Heart left ventricle (tissue), 16 donors: ENCODE measurements at regions not wholly inside any gene's neighbourhood (a gene's known extent, or its start where the extent isn't known, plus 50 kb on each side); places are given as distances from the start of the nearest gene placed in this dataset.
"Not testable (repeated sequence)": the region's sequence is repeated elsewhere in the genome, so short reads cannot be mapped to it uniquely, and the experiment has no call there.

ENCODE experiments used
- ATAC-seq, 4 donors: fragments of 200-7000 bp; cut with Tn5 transposase; one replicate each; pipeline ENCODE4 v1.9.1; 2020 to 2022; ENCODE audit warnings: moderate library complexity in 4 of 4, mild to moderate bottlenecking in 3 of 4, moderate number of reproducible peaks in 1 of 4
- DNase-seq, 5 donors: peaks; one replicate each; pipeline ENCODE4 v3.0.0-alpha.2; 2020
- H3K27ac ChIP-seq, 12 donors: fragments of 200-600 bp; sonication (generic) in 4 of 12; one replicate each; pipeline versions ENCODE4 v1.5.0 to v1.8.0; 2016 to 2022; ENCODE audit warnings: mild to moderate bottlenecking in 2 of 12
- H3K27me3 ChIP-seq, 9 donors: fragments of 200-600 bp; sonication (generic) in 2 of 9; one replicate each; pipeline versions ENCODE4 v1.5.1 to v1.8.0; 2016 to 2022; ENCODE audit warnings: mild to moderate bottlenecking in 3 of 9
- H3K36me3 ChIP-seq, 9 donors: fragments of 200-600 bp; sonication (generic) in 2 of 9; one replicate each; pipeline versions ENCODE4 v1.5.0 to v1.8.0; 2018 to 2022; ENCODE audit warnings: mild to moderate bottlenecking in 2 of 9
- H3K4me1 ChIP-seq, 12 donors: fragments of 200-600 bp; sonication (generic) in 4 of 12; one replicate each; pipeline versions ENCODE4 v1.5.0 to v1.8.0; 2016 to 2022; ENCODE audit warnings: mild to moderate bottlenecking in 3 of 12
- H3K4me3 ChIP-seq, 12 donors: fragments of 200-600 bp; sonication (generic) in 4 of 12; one replicate each; pipeline versions ENCODE4 v1.5.0 to v1.8.0; 2017 to 2022; ENCODE audit warnings: mild to moderate bottlenecking in 9 of 12, moderate library complexity in 4 of 12
- H3K9me3 ChIP-seq, 12 donors: fragments of 200-600 bp; sonication (generic) in 4 of 12; one replicate each; pipeline versions ENCODE4 v1.5.0 to v1.8.0; 2016 to 2022; ENCODE audit warnings: mild to moderate bottlenecking in 1 of 12
- CTCF ChIP-seq, 12 donors: fragments of 200-600 bp; sonication (generic) in 4 of 12; IDR thresholded peaks; one replicate each; pipeline versions ENCODE4 v1.5.0 to v1.8.0; 2018 to 2022; ENCODE audit warnings: antibody characterized with exemption in 12 of 12, mild to moderate bottlenecking in 5 of 12
- POLR2A ChIP-seq, 2 donors: fragments of 450-650 bp; IDR thresholded peaks; one replicate each; pipeline ENCODE4 v1.6.1; 2017; ENCODE audit warnings: antibody characterized with exemption in 2 of 2, mild to moderate bottlenecking in 2 of 2, moderate library complexity in 2 of 2
- WGBS, 4 donors: extraction: QIAGEN DNeasy Blood & Tissue Kit in 2 of 4; methylation state at CpG; one replicate each; pipeline versions ENCODE4 v1.1.5 to v1.1.7; 2013 to 2018; 5-methylcytosine and 5-hydroxymethylcytosine counted together
- intact Hi-C, 10 donors: fragments of 100-400 bp; cut with DNase I; formaldehyde crosslinking; loops; one replicate each; pipeline versions ENCODE4 v1.11.1 to v1.14.2; 2022
- donor health status: ischemic (EF 13 %, LVEDD 7.1; RV severe dilation, severe dysfunction).
- donor health status: healthy with polysubstance abuse.
- donor health status: DM: no; HTN: yes; CAD: no.
- donor health status: DM: no; HTN: no; CAD: no.
- donor health status: ischemic (EF 25% LVEDD 6.9; RV normal size, moderate dysfunction).
- donor health status: ischemic (EF 25% LVEDD 5.7; RV mildly dilated, moderate dysfunction).
- donor health status: healthy.
- donor health status: DM: yes; HTN: yes; CAD: no.
- donor health status: ischemic (EF 35%, LVEDD 5.7; RV mildly dilated, moderate dysfunction).
- donor health status: nonischemic (EF 11% LVEDD 7.7; RV severe dilation, severe dysfunction).
- donor health status: DM: yes; HTN: yes; CAD: no.
- donor health status: PGD.
- donor health status: ischemic (EF 29% LVEDD 5.4; RV normal size, mild dysfunction).
- donor health status: nonischemic (EF 23%, LVEDD 6.1; RV moderate dilation, normal function).

- Histone ChIP-seq H3K27me3 (no peaks in the 10 kb centered on the region), H3K4me1 (no peaks in the 10 kb centered on the region), H3K9me3 (no peaks in the 10 kb centered on the region), H3K36me3 (no peaks in the 10 kb centered on the region), H3K27ac (no peak overlapping the region), H3K4me3 (no peak overlapping the region)
- no peak for ATAC-seq
- no peak for DNase-seq
- intact Hi-C loops: no loop called here
- TF ChIP-seq CTCF (IDR thresholded peaks at IDR 0.05) (no peak), POLR2A (IDR thresholded peaks at IDR 0.05) (no peak)
- WGBS, 4 donors: 82 to 91% (median 88%) methylated on average over 14 of the region's 14 CpGs
Measured at GRCh38 chr2:9725106-9725505, 94.3 kb upstream of the YWHAQ start.

DNA sequence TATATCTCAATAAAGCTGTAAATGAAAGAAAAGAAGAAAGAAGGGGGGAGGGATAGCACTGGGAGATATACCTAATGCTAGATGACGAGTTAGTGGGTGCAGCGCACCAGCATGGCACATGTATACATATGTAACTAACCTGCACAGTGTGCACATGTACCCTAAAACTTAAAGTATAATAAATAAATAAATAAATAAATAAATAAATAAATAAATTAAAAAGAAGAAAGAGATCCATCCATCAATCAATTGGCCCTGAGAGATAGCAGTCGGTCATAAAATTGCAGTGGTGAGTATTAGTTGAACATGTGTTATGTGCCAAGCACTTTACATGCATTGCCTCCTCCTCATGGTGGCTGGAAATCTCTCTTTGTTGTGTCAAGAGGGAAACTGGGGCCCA, 95.2 kb upstream of the YWHAQ start:
- H3K4me3 ChIP-seq, DNase-seq, intact Hi-C loops, H3K27me3 ChIP-seq, H3K4me1 ChIP-seq, ATAC-seq, H3K9me3 ChIP-seq, H3K36me3 ChIP-seq, H3K27ac ChIP-seq: not testable (repeated sequence)
- 93 to 98% (median 97%) methylated on average over 3 of the region's 3 CpGs for WGBS, 4 donors

DNA sequence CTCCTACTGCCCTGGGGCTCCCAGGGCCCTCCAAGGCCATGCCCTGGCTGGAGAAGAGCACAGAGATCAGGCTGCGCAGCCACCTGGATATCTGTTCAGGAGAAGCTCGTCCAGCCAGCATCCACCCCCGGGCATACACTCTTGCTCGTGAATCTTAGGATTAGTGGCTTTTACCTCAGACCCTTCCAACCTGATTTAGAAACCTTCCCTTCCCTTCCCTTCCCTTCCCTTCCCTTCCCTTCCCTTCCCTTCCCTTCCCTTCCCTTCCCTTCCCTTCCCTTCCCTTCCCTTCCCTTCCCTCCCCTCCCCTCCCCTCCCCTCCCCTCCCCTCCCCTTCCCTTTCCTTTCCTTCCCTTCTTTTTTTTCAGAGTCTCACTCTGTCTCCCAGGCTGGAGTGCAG, 99.7 kb upstream of the YWHAQ start:
- 80 to 91% (median 84%) methylated on average over 4 of the region's 4 CpGs for WGBS, 4 donors
- DNase-seq, ATAC-seq: not testable (repeated sequence)

DNA sequence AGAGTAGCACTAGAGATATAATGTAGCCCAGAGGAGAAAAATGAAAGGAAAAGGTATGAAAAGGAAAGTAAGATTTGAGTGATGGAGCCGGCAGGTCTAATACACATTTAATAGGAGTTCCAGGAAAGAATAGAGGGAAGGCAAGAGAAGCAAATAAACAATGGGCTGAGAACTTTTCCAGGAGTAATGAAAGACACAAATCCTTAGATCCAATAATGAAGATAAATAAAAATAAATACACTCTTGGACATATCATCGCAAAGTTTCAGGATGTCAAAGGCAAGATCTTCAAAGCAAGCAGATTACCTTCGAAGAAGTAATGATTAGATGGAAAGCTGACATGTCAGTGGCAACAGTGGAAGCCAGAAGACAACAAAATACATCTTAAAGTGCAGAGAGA, 102.0 kb upstream of the YWHAQ start:
- Histone ChIP-seq H3K4me3 (no peak overlapping the region), H3K36me3 (no peaks in the 10 kb centered on the region), H3K4me1 (peaks cover 0 to 1% (median under 1%) of the 10 kb centered on the region in 12 donors), H3K9me3 (peaks cover 0 to 26% (median 4%) of the 10 kb centered on the region in 12 donors), H3K27me3 (no peaks in the 10 kb centered on the region), H3K27ac (no peak overlapping the region)
- TF ChIP-seq POLR2A (IDR thresholded peaks at IDR 0.05) (no peak), CTCF (IDR thresholded peaks at IDR 0.05) (no peak)
- ATAC-seq (no peak), DNase-seq (no peak)
- 92 to 96% (median 94%) methylated on average over 3 of the region's 3 CpGs for WGBS, 4 donors
- intact Hi-C loops: no loop called here

More for the DNA sequence above, 99.7 kb upstream of the YWHAQ start:
- H3K36me3 ChIP-seq, H3K4me1 ChIP-seq, H3K27ac ChIP-seq, H3K27me3 ChIP-seq, intact Hi-C loops, H3K4me3 ChIP-seq: not testable (repeated sequence)
- peaks cover 0 to 25% (median 3%) of the 10 kb centered on the region in 12 donors for H3K9me3 ChIP-seq

GRCh38 chr2:9734308-9734707, 103.5 kb upstream of the YWHAQ start:
- intact Hi-C loops: no loop called here

More at GRCh38 chr2:9734308-9734707, 103.5 kb upstream of the YWHAQ start:
- 86 to 92% (median 88%) methylated on average over 1 of the region's 1 CpG for WGBS, 4 donors
- Histone ChIP-seq H3K36me3 (no peaks in the 10 kb centered on the region), H3K27me3 (no peaks in the 10 kb centered on the region), H3K4me1 (peaks cover 0 to 16% (median 15%) of the 10 kb centered on the region in 12 donors), H3K27ac (no peak overlapping the region), H3K9me3 (peaks cover 0 to 26% (median 4%) of the 10 kb centered on the region in 12 donors), H3K4me3 (no peak overlapping the region)
- TF ChIP-seq POLR2A (IDR thresholded peaks at IDR 0.05): no peak
- no peak for TF ChIP-seq CTCF (IDR thresholded peaks at IDR 0.05)
- ATAC-seq: no peak
- DNase-seq: no peak
